Cardiac fibroblast (primary cell): ENCODE measurements at regions not wholly inside any gene's neighbourhood (a gene's known extent, or its start where the extent isn't known, plus 50 kb on each side); places are given as distances from the start of the nearest gene placed in this dataset.

Source experiments
- DNase-seq, 2 donors: peaks; one replicate each; pipeline versions ENCODE4 v3.0.0 to v3.0.0-alpha.2; 2010; ENCODE audit warnings: low read depth in 2 of 2
- H3K4me3 ChIP-seq, 2 donors: replicated peaks in 1 of 2; 1 replicate in 1 of 2; 2 replicates in 1 of 2; pipeline ENCODE4 v1.5.1; 2011; ENCODE audit warnings: low read depth in 2 of 2, low read length in 2 of 2, mild to moderate bottlenecking in 2 of 2, moderate library complexity in 1 of 2
- CTCF ChIP-seq: IDR thresholded peaks from one replicate; pipeline ENCODE4 v1.5.1; 2011; ENCODE audit warnings: low read depth, mild to moderate bottlenecking, low read length, inconsistent platforms

- no peak for DNase-seq
- no peak overlapping the region for H3K4me3 ChIP-seq
- TF ChIP-seq CTCF, result no peak
Measured at GRCh38 chr14:28426960-28427359, 339.6 kb upstream of the FOXG1 start.

GRCh38 chr14:28436821-28437220 lies 329.8 kb upstream of the FOXG1 start:
- DNase-seq, result no peak
- TF ChIP-seq CTCF, result no peak
- no peak overlapping the region for H3K4me3 ChIP-seq

- no peak overlapping the region for H3K4me3 ChIP-seq
- no peak for TF ChIP-seq CTCF
- peak; percentile 29 to 36 for DNase-seq
Measured at GRCh38 chr14:28461389-28461788, 305.2 kb upstream of the FOXG1 start.

- no peak for TF ChIP-seq CTCF
- DNase-seq, result no peak
- H3K4me3 ChIP-seq, result no peak overlapping the region
Measured at GRCh38 chr14:28467611-28468010, 299.0 kb upstream of the FOXG1 start.

- TF ChIP-seq CTCF, result no peak
- no peak for DNase-seq
Measured at GRCh38 chr14:28468191-28469151, 298.1 kb upstream of the FOXG1 start.

GRCh38 chr14:28482251-28483040 lies 284.1 kb upstream of the FOXG1 start:
- no peak overlapping the region for H3K4me3 ChIP-seq
- no peak for TF ChIP-seq CTCF
- DNase-seq, result no peak

More at GRCh38 chr14:28468191-28469151, 298.1 kb upstream of the FOXG1 start:
- H3K4me3 ChIP-seq, result no peak overlapping the region
